ENCODE measurements at regions not wholly inside any gene's neighbourhood (a gene's known extent, or its start where the extent isn't known, plus 50 kb on each side); places are given as distances from the start of the nearest gene placed in this dataset.

DNA sequence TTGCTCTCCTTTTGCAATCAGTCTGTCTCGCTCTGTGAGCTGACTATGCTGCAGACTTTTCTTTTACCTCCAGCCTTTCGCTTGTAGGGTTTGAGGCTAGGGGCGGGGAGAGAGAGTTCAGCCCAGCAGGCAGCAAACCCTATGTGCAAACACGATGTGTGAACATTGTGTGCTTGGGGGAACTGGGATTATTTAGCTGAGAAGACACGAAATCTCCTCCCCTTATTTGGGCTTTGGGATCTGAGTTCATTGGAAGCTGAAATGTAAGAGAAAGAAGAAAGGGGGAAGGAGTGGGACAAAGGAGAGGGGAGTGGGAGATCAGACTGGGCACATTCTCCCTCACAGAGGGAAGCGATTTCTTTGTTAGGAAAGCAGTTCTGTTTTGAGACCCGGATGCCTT, 189.6 kb upstream of the TNP1 start:
- DNase-seq: no peak

DNA sequence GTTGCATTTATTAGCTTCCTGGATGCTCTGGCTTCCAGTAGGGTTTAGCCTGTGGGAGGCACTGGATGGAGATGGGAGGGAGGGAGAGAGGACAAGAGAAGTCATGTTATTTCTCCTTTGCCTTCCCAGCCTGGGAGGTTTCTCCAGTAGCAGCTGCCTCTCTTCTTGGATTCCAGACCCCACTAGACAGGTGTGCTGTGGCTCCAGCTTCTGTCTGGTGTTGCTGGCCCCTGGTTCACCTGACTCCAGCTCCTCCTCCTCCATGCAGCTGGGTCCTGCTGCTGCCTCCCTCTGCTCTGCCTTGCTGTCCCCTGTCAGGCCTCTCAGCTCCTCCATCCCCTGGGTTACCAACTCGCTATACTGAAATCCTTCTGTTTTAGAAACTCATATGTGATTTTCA, 188.9 kb upstream of the TNP1 start:
- DNase-seq: no peak

DNA sequence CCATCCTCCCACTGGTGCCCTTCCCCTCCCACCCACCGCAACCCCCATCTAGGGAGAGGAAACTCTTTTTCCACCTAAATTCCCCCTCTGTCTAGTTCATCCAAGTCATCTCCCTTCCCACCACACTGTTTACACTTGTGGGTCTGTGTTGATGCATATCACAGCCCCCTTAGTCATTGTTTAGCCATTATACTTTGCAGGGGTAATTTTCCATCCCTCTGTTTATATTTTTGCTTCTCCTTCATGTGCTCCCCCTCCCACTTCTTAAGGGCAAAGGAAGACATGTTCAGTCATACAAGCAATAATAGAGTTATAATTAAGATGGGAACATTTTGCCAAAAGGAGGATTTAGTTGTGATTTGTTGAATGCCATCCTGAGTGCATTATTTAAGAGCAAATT, 187.8 kb upstream of the TNP1 start:
- DNase-seq: no peak

- no peak for DNase-seq
Observed at GRCh38 chr2:217047209-217047608, 187.3 kb upstream of the TNP1 start.

DNA sequence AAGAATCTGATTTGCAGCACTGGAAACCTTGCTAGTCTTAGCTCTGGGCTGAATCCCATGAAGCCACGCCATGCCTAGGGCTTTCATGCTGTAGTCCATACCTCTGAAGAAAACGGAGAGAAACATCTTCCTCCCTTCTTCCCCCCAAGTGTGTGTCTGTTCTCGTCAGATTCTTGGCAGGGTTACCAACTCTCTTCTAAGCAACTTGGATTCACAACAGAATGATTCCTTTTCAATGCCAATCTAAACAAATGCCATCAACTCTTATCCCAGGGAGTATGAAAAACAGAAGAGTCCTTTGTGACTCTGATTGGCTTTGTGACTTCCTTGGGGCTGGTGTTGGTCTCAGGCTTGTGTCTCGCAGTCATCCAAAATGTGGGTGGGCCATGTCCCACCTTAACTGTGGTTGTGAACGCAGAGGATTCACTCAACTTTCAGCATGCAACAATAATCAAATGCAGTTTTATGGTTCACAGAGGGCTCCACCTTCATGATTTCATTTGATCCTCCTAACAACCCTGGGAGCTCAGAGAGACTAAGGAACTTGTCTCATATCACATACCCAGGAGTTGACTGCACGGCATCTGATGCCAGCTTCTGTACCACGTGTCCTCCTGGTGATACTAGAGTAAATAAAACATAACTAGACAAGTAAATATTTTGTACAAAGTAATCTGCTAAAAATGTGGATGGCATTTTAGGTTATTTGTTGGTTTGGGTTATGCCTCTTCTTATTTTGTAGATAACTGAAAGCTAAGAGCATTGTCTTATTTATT, 186.0 kb upstream of the TNP1 start:
- DNase-seq: no peak

DNA sequence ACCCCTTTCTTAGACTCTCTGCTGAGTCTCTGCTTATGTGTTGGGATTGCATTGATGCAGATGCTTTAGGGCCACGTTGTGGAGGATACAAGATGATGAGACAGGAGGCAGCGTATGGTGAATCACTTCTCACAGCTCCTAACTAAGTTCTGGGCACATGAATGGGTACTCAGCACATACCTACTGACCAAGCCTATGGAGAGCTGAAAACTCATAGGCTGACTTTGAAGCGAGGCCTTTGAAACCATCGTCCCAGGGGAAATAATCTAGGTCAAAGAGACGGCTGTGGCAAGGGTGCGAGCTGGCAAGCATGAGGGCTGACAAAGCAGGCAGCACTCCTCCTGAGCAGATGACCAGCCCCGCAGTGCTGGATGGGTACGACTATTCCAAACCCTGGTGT, 180.2 kb upstream of the TNP1 start:
- no peak for DNase-seq

GRCh38 chr2:217038001-217038400, 178.1 kb upstream of the TNP1 start:
- DNase-seq: peak; percentile 29

- no peak for DNase-seq
Observed at GRCh38 chr2:217037353-217037752, 177.5 kb upstream of the TNP1 start.

GRCh38 chr2:217035967-217036366, 176.1 kb upstream of the TNP1 start:
- DNase-seq: no peak

GRCh38 chr2:217033186-217033585, 173.3 kb upstream of the TNP1 start:
- DNase-seq: no peak

GRCh38 chr2:217031445-217031844, 171.6 kb upstream of the TNP1 start:
- no peak for DNase-seq

GRCh38 chr2:217030081-217030480, 170.2 kb upstream of the TNP1 start:
- DNase-seq: no peak

DNA sequence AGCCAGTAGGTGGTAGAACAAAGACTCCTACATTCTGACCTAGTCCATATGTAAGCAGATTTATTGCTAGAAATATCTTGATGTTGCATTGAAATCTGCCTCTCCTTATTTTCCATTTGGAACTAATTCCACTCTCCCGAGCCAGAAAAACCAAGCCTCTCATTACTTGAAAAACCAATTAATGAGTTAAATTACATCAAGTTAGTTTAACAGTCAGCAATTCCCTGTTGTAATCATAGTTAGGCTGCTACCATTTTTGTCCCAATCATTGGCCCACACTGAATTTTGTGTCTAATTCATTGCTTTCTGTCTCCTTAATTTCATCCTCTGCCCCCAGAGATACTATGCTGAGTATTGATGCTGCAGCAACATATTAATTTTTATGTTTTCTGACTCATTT, 168.3 kb upstream of the TNP1 start:
- no peak for DNase-seq

DNA sequence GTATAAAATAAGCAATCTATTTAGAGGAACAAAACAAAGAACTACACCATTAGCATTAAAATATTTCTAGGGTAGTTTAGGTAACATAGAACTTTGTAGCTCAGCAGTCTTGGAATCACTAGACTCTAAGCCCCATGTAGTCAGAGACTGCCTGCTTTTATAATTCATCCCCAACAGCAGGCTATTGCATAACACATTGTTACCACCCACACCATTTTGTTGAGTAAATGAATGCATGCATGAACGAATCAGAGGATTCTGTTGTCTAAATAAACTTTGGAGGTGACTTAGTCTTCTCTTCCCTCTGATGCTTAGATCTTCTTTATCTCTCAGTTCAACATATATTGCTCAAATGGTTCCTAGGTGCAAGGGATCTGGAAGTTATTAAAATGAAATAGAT, 167.6 kb upstream of the TNP1 start:
- DNase-seq: no peak

DNA sequence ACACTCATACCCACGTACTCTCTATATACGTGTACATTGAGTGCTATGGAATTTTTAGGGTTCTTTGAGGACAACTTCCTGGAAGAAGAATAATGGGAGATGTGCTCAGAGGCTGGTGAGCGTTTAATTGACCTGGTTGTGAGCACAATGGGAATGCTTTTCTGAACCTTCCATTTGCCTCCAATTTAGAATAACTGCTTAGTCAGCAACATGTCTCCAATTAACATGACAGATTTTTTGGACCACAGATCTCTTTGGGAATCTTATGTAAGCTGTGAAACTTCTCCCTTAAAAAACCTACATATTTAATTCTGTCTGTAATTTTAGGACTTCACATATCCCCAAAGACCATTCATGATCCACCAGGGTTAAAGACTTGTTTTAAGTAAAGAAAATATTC, 166.7 kb upstream of the TNP1 start:
- no peak for DNase-seq

DNA sequence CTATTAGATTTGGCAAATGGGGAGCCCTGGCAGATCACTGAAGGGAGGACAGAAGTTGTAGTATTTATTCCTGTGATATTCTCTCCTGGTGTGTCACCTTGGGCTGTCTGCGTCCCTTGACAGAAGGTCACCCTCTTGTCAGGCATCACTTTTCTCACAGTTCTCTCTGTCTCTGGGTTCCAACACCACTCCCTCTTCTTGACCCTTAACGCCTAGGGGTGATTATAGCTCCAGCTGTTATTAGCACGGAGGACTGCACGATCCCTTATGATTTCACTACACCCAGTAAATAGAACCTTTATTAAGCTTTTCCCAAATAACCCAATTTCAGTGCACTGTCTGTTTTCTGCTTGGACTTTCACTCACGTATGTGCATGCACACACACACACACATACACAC, 166.3 kb upstream of the TNP1 start:
- no peak for DNase-seq

DNA sequence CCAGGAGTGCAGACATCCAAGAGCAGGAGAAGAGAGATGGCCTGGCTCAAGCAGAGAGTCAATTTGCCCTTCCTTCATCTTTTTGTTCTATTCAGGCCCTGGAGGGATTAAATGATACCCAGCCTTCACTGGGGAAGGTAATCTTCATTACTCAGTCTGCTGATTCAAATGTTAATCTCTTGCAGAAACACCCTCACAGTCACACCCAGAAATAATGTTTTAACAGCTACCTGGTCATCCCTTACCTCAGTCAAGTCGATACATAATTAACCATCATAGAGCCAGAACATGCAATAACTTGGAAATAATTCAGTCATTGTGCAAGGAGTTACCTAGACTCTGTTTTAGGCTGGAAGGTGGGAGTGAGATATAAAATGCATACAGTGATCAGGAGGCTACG, 163.7 kb upstream of the TNP1 start:
- no peak for DNase-seq

- no peak for DNase-seq
Observed at GRCh38 chr2:217017456-217018252, 157.8 kb upstream of the TNP1 start.

DNA sequence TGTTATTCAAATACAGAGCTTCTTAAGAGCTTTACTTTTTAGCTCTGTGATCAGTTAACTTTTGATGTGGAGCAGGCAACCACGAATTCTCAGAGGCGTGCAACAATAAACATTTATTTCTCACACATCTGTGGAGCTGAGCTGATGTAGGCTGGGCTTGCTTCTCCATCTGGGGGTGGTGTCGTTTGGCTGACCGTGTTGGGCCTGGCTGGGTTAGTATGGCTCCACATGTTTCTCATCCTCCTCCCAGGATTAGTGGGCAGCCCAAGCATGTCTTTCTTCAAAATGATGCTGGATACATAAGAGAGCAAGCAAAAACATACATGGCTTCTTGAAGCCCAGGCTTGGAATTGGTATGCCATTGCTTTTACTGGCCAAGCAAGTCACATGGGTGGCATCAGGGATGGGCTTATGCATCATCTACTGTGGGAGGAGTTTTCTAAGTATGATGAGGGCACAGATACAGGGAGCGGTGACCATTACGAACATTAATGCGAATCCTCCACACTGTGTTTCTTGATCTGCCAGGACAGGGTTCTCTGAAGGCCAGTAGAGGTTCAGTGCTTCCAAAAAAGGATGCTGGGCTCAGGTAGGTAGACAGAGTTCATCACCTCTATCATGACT, 157.0 kb upstream of the TNP1 start:
- no peak for DNase-seq

DNA sequence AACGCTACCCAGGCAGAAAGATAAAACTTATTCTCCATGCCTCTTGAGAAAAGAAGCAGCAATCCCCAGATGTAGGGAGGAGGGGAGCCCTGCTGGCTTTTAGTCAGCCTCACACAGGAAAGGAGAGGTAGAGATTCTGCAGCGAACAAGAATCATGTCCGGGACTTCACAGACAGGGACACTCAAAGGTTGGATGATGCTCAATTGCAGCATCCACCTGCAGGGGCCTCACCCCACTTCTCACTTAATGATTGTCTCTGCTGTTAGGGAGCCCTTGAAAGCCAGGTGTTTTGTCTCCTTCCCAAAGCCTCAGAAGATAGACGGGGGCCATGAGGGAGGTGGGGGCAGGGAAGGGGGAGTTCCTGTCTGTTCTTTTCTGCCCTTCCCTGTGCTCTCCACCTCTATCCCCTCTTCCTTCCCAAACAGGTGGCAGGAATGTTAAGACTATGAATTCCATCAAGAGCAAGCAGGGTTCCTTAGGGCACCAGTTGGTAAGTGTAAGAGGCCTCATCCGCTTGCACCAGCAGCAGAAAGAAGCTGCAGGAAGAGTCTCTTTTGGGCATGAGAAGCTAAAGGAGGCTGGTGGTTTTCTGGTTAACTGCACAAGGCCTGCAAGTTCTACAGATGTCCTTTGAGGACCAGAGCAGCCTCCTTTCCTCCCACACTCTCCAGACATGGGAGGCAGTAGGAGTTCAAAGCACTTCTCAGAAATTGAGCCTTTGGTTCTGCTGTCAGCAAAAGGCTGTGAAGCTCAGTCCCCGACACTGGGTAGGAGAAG, 154.7 kb upstream of the TNP1 start:
- no peak for DNase-seq

DNA sequence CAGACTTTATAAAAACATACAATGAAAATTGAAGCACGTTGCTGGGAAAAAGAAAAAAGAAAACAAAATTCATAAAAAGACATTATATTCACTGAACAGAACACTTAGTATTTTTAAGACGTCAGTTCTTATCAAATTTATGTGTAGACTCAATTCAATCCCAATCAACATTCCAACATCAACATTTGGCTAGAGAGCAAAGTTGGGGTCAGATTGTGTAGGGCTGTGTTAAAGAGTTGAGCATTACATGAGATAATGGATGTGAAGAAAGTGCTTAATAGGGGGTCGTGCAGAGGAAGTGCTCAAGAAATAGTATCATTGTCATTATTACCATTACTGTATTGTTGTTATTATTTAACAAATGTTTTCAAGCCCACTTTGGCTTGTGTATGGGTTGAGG, 154.1 kb upstream of the TNP1 start:
- DNase-seq: no peak

- no peak for DNase-seq
Observed at GRCh38 chr2:217011576-217011975, 151.7 kb upstream of the TNP1 start.

GRCh38 chr2:217010173-217010572, 150.3 kb upstream of the TNP1 start:
- no peak for DNase-seq
